Muscle of back (tissue), 3 donors: ENCODE measurements at regions not wholly inside any gene's neighbourhood (a gene's known extent, or its start where the extent isn't known, plus 50 kb on each side); places are given as distances from the start of the nearest gene placed in this dataset.

Experiments
- DNase-seq, 3 donors: peaks; one replicate each; pipeline versions ENCODE4 v3.0.0 to v3.0.0-alpha.2; 2013

DNA sequence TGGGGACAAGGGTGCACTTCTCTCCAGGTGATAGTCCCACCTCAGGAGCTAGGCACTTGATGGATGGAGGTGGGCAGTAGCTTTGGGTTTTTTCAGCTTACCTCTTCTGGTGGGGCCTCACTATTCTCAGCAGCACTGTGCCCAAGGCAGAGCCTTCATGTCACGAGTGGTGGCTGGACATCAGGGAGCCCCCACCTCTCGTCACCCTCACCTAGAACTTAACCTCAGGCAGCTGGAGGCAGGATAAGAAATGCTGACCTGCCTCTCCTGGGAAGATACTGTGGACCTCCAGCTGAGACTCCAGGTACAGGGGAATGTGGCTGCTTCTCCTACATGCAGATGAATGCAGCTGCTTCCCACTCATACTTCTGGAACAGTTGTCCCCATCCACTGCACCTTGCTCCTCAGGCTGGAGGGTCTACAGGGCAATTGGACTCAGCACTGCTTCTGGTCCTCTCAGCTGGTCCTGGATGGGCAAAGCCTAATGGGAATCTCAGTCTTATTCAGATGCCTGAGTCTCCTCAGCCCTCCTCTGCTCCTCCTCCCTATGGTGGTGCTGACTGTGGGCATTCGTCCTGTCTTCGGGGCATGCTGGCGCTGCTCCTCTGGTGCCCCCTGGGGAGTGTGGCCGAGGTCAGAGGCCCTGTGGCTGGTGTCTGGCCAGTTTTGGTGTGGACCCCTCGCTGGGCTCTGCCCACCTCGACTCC, 129.9 kb downstream of the KLF13 start:
- DNase-seq, result no peak

GRCh38 chr15:31457161-31457560, 130.5 kb downstream of the KLF13 start:
- DNase-seq, result peak in 1 of 3 donors; percentile 53

DNA sequence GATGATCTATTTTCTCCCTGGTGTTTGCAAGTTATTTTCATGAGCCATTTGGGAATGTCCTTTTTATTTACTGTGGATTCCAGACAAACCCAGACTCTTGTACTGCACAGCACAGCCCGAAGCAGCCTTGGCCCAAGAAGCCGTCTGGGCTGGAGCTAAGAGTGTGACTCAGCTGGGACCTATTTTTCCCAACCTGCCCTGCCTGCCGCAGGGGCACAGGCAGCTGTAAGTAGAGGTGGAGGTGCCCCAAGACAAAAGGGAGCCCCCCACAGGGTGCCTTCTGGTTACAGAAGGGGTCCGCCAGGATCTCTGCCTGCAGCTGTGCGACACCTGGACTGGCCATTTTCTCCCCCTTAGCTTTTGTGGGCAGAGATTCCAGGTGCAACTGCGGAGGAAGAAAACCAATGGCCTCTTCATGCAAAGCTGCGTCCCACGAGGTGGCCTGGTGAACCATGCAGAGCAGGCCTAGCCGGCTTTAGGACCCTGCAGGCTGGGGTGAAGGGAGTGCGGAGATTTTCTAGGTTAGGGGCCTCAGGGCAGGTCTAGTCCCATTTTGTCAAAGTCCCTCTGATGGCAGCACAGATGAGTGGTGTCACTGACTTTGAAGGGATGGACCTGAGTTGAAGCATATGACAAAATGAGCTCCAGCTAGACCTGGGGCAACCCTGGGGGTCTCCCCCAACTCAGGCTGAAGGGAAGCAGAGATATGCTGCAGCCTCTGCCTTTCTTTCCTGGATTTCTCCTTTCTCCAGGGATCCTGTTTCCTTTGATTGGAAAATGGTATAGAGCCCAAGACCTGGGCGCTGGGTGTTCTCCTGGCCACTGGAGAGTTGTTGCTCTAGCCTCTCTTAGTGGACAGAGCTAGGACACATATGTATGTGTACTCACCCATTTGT, 131.2 kb downstream of the KLF13 start:
- peak in 1 of 3 donors; percentile 52 for DNase-seq

DNA sequence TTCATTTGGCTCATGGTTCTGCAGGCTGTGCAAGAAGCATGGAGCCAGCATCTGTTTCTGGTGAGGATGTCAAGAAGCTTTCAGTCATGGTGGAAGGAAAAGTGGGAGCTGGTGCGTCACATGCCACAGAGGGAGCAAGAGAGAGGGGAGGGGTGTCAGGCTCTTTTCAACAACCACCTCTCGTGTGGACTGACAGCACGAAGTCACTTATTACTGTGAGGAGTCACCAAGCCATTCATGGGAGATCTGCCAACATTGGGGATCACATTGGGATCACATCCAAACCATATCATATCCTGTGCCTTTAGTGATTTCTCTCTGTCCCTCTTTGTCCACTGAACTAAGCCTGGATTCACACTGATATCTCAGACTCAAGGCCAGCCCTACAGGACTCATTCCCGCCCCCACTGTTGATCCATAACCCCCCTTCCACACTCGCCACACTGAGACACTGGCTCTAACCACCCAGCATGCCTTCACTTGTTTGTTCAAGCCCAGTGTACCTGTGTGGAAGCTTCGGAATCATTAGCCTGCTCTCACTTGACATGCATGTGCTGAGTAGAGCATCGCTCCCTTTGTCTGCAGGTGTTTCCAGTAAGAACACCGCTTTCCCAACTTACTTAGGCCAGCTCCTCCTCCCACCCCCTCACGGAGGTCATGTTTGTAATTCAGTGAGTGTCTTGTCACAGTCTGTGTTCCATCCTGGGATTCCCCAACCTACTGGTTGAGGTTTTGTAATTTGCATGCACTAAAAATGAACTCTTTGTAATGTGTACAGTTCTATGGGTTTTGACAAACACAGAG, 132.2 kb downstream of the KLF13 start:
- no peak for DNase-seq

DNA sequence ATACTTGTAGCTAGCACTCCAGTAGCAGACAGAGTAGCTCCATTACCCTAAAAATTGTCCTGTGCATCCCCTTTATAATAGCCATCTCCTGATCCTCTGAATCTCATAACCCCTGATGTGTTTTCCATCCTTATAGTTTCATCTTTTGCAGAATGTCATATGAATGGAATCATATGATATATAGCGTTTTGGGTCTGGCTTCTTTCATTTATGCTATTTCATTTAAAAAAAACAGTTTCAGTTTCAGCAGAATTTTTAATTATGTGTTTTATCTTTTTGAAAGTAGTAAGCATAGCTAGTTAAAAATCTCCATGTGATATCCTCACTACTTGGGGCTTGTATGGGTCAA, 132.7 kb downstream of the KLF13 start:
- no peak for DNase-seq

DNA sequence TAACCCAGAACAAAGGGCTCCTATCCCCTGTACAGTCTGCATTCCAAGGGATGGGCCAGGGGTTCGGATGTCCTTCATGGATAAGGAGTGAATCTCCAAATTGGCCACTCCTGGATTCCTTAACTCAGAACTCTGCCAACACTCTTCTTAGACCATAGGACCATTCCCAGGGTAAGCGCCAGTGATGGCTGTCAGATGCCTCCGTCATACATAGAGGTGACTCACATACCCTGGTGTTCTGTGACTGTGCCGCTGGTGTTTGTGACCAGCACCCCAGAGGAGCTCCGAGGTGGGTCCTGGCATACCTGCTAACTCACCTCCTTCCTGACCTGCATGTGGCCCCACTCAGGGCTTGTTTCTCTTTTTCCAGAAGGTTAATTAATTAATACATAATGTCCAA, 134.7 kb downstream of the KLF13 start:
- no peak for DNase-seq

- DNase-seq, result no peak
Observed at GRCh38 chr15:31461911-31462480, 135.4 kb downstream of the KLF13 start.

- no peak for DNase-seq
Observed at GRCh38 chr15:31463521-31464102, 137.0 kb downstream of the KLF13 start.

- DNase-seq, result no peak
Observed at GRCh38 chr15:31464216-31465082, 137.8 kb downstream of the KLF13 start.

GRCh38 chr15:31465083-31465955, 138.7 kb downstream of the KLF13 start:
- DNase-seq, result no peak

DNA sequence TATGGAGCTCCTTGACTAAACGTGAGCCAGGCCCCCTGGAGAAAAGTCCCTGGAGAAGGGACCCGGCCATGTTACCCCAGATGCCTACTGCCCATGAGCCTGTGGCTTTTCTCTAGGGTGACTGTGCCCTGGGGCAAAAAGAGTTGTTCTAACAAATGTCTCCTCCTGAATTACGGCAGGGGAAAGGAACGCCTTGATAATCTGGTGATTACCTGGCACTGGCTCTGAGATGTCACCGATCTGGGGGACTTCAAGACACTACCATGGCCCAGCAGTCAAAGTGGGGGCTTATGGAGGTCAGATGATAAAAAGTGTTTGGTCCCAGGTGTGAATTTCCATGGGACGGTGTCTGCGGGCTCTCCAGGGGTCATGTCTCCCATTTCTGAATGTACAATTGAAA, 140.7 kb downstream of the KLF13 start:
- DNase-seq, result no peak

GRCh38 chr15:31468911-31469785, 142.5 kb downstream of the KLF13 start:
- no peak for DNase-seq

DNA sequence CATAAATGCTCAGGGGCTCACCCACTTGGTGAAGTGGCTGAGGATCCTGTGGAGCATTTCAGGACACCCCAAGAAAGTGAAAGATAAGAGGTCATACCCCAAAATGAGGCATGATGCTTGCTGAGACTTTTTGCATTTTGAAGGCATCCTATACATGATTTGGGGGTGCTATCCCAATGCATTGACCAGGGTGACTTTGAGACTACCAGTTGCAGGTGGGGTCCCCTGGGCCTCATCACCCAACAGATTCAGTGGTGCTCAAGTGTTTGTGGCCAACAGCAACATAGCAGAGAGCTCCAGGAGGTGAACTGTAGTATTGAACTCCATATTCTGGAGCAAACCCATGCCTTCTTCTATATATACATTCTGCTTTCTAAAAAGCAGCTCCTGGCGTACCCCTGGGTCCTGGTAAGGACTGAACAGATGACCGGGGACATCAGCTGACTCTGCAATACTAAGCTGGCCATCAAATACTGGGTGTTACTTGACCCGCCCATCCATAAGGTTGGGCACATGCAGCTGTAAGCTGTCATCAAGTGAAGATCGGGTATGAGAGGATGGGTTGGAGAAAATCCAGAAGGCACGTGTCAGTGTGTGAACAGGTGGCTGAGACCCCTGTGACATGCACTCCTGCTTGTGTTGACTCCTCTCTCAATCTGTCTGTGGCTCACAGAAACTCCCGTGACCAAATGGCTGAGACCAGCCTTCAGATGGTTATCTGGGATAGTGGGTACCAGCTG, 143.3 kb downstream of the KLF13 start:
- peak in 2 of 3 donors; percentile 43 to 67 for DNase-seq

DNA sequence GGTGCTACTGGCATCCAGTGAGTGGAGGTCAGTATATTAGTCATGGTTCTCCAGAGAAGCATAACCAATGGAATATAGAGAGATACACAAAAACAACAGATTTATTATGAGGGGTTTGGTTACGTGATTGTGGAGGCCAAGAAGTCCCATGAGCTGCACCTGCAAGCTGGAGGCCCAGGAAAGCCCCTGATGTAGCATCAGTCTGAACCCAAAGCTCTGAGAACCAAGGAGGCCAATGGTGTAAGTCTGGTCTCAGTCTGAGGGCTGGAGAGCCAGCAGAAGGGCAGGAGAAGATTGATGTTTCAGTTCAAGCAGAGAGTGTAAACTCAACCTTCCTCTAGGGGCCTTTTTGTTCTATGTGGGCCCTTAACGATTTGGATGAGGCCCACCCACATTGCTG, 144.1 kb downstream of the KLF13 start:
- DNase-seq, result no peak

DNA sequence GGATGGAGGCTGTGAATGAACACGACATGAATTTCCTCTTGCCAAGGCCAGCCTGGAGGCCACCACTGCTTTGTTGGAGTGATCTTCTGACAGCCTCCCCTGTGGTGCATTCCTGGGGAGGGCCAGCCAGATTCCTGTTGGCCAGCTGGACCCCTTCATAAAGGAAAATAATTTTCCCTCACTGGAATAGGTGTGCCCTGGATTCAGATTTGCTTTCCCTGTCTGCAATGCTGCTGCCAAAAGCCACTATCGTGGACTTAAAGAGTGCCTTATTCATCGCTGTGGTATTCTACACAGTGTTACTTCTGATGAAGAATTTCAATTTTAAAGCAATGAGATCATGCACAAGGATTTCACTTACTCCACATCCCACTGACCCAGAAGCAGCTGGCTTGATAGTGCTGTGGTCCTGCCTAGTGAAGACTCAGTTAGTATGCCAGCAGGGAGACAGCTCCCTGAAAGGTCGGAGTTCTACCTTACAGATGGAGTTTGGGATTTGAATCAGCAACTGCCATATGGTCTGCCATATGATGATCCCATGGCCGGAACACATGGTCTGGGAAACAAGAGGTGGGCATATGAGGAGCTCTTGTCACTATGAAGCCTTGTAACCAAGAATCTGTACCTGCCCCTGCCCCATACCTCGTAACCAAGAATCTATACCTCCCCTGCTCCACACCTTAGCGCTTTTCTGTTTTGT, 145.2 kb downstream of the KLF13 start:
- DNase-seq, result peak; percentile 50 to 84 (median 62)

- DNase-seq, result peak in 1 of 3 donors; percentile 52
Observed at GRCh38 chr15:31472636-31473384, 146.2 kb downstream of the KLF13 start.
